HEK293T (cell line): ENCODE measurements at regions not wholly inside any gene's neighbourhood (a gene's known extent, or its start where the extent isn't known, plus 50 kb on each side); places are given as distances from the start of the nearest gene placed in this dataset.

Experiments used
- FOXA1 ChIP-seq: fragments of 450-650 bp; IDR thresholded peaks from 2 replicates; pipeline ENCODE4 v1.6.1; 2016; ENCODE audit warnings: mild to moderate bottlenecking
- FOXM1 ChIP-seq: fragments of 450-650 bp; IDR thresholded peaks from 2 replicates; pipeline ENCODE4 v1.6.1; 2017; ENCODE audit warnings: mild to moderate bottlenecking, borderline replicate concordance
- HDGF ChIP-seq: fragments of 450-650 bp; IDR thresholded peaks from 2 replicates; pipeline ENCODE4 v1.6.1; 2017; ENCODE audit warnings: antibody characterized with exemption, borderline replicate concordance
- SP1 ChIP-seq: fragments of 450-650 bp; IDR thresholded peaks from 2 replicates; pipeline ENCODE4 v1.6.1; 2017

GRCh38 chr13:73883162-73883561 lies 251.0 kb downstream of the KLF12 start:
- no peak for TF ChIP-seq HDGF
- no peak for TF ChIP-seq FOXM1
- no peak for TF ChIP-seq SP1
- TF ChIP-seq FOXA1 = no peak
